Smooth muscle cell (in vitro differentiated cells): ENCODE measurements at regions not wholly inside any gene's neighbourhood (a gene's known extent, or its start where the extent isn't known, plus 50 kb on each side); places are given as distances from the start of the nearest gene placed in this dataset.

Experiments
- DNase-seq: peaks from one replicate; lab custom pipeline; 2025; ENCODE audit not compliant: unreplicated experiment; lab: John Stamatoyannopoulos, UW
- H2AFZ ChIP-seq: fragments of 200-600 bp; sonication (generic); 2 replicates; pipeline ENCODE4 v1.6.0; 2016; ENCODE audit warnings: antibody characterized with exemption, low read depth, mild to moderate bottlenecking
- H3F3A ChIP-seq: fragments of 200-600 bp; sonication (generic); 2 replicates; pipeline ENCODE4 v1.6.0; 2017; ENCODE audit warnings: antibody characterized with exemption, low read depth
- H3K27ac ChIP-seq: fragments of 200-600 bp; sonication (generic); 2 replicates; pipeline ENCODE4 v1.5.1; 2016; ENCODE audit warnings: low read depth, mild to moderate bottlenecking
- H3K27me3 ChIP-seq: fragments of 200-600 bp; sonication (generic); 2 replicates; pipeline ENCODE4 v1.6.1; 2016; ENCODE audit warnings: low read depth, mild to moderate bottlenecking
- H3K36me3 ChIP-seq: fragments of 200-600 bp; sonication (generic); 2 replicates; pipeline ENCODE4 v1.5.1; 2016; ENCODE audit warnings: low read depth
- H3K4me1 ChIP-seq: fragments of 200-600 bp; sonication (generic); 2 replicates; pipeline ENCODE4 v1.5.1; 2016; ENCODE audit warnings: low read depth
- H3K4me2 ChIP-seq: fragments of 200-600 bp; sonication (generic); 2 replicates; pipeline ENCODE4 v1.6.0; 2016; ENCODE audit warnings: mild to moderate bottlenecking
- H3K4me3 ChIP-seq: fragments of 200-600 bp; sonication (generic); 2 replicates; pipeline ENCODE4 v1.5.1; 2016; ENCODE audit warnings: mild to moderate bottlenecking
- H3K79me2 ChIP-seq: fragments of 200-600 bp; sonication (generic); 2 replicates; pipeline ENCODE4 v1.6.0; 2016; ENCODE audit warnings: low read depth, mild to moderate bottlenecking
- H3K9ac ChIP-seq: fragments of 200-600 bp; sonication (generic); 2 replicates; pipeline ENCODE4 v1.6.0; 2016; ENCODE audit warnings: low read depth
- H3K9me3 ChIP-seq: fragments of 200-600 bp; sonication (generic); replicated peaks from 2 replicates; pipeline ENCODE4 v1.5.1; 2016; ENCODE audit warnings: low read depth
- H4K20me1 ChIP-seq: fragments of 200-600 bp; sonication (generic); 2 replicates; pipeline ENCODE4 v1.6.0; 2016; ENCODE audit warnings: low read depth
- WGBS: methylation state at CpG from one replicate; pipeline ENCODE4 v1.1.7; 2016; ENCODE audit warnings: low lambda C conversion rate; 5-methylcytosine and 5-hydroxymethylcytosine counted together
- TF ChIP-seq, protein P1 (sequence below): fragments of 200-600 bp; sonication (generic); IDR thresholded peaks from 2 replicates; pipeline ENCODE4 v1.5.1; 2017; ENCODE audit warnings: borderline replicate concordance, mild to moderate bottlenecking, antibody characterized with exemption; ENCODE audit not compliant: insufficient read depth, poor library complexity, severe bottlenecking

DNA sequence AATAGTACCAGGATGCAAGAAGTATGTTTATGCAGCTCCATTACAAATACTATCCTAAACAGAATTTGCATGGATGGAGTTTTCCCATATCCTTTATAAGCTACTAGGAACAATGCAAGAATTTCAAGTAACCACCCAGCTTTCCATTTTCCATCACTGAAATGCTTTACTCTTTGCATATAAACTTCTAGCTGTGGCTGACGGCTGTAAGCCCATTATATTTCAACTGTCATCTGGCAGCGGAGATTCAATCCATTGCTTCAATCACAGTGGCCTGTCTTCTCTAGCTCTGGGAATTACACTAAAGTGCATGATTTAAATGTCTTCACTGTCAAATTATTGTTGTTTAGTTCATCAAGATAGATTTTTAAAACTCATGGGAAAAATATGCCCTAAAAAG lies 64.2 kb upstream of the PAM start:
- Histone ChIP-seq H3K36me3 (no peaks in the 10 kb centered on the region), H3K4me2 (no peak overlapping the region), H3K27ac (no peak overlapping the region), H3K79me2 (no peaks in the 10 kb centered on the region), H3K4me1 (no peaks in the 10 kb centered on the region), H3K4me3 (no peak overlapping the region), H3K9me3 (no peaks in the 10 kb centered on the region), H3K9ac (no peak overlapping the region), H3K27me3 (no peaks in the 10 kb centered on the region), H2AFZ (no peak overlapping the region), H4K20me1 (no peaks in the 10 kb centered on the region), H3F3A (no peaks in the 10 kb centered on the region)
- whole genome bisulfite sequencing: 91% methylated on average over 2 of the region's 2 CpGs
- DNase-seq: no peak
- TF ChIP-seq, protein P1, sequence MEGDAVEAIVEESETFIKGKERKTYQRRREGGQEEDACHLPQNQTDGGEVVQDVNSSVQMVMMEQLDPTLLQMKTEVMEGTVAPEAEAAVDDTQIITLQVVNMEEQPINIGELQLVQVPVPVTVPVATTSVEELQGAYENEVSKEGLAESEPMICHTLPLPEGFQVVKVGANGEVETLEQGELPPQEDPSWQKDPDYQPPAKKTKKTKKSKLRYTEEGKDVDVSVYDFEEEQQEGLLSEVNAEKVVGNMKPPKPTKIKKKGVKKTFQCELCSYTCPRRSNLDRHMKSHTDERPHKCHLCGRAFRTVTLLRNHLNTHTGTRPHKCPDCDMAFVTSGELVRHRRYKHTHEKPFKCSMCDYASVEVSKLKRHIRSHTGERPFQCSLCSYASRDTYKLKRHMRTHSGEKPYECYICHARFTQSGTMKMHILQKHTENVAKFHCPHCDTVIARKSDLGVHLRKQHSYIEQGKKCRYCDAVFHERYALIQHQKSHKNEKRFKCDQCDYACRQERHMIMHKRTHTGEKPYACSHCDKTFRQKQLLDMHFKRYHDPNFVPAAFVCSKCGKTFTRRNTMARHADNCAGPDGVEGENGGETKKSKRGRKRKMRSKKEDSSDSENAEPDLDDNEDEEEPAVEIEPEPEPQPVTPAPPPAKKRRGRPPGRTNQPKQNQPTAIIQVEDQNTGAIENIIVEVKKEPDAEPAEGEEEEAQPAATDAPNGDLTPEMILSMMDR: no peak

DNA sequence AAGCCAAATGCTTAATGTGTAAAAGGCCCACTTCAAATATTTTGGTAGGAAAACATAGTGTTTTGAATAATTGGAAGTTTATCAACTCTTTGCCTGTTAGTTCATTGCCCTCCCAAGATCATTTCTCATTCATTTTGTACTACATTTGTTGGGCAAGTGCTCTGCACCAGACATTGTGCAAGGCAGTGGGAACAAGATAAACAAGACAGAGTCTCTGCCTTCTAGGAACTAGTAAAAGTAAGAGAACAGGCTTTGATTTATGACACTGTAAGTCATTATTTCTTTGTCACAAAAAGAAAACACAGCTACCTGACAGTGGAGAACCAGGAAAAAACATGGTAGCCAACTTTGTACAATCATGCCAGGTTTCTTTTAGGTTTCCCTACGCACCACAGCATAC lies 63.7 kb upstream of the PAM start:
- Histone ChIP-seq H3F3A (no peaks in the 10 kb centered on the region), H3K4me1 (no peaks in the 10 kb centered on the region), H3K79me2 (no peaks in the 10 kb centered on the region), H3K9ac (no peak overlapping the region), H3K27me3 (no peaks in the 10 kb centered on the region), H3K27ac (no peak overlapping the region), H3K4me3 (no peak overlapping the region), H3K9me3 (no peaks in the 10 kb centered on the region), H2AFZ (no peak overlapping the region), H3K36me3 (no peaks in the 10 kb centered on the region), H4K20me1 (no peaks in the 10 kb centered on the region), H3K4me2 (no peak overlapping the region)
- WGBS: 86% methylated on average over 1 of the region's 1 CpG
- no peak for DNase-seq
- TF ChIP-seq, protein P1: no peak

DNA sequence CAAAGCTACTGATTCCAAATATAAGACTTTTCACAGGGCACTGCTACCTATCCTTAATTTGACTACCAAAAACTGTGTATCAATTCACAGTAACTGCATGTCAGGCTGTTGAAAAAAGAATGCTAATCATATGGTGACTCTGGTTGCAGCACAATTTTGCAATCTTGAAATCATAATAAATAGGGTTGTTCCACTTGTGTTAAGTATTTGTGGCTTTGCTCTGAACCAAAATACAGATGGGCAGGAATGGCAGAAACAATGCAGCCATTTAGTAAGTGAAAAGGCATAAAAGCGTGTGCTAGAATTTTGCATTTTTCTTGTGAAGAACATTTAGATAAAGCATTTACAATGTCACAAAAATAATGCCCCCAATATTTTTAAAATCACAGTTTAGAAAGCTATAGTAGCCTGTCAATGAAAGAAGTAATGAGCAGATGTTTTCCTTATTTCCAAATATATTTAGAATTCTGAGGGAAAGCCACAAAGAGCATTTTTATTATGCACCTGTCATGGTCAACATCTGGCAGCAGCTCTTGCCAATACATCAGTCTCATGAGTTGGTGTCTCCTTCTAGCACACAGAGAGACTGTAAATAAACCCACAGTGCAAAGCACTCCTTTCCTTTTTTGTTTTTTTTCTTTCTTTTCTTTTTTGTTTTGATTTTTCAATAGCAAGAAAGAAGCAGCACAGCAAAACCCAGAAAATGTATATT lies 54.8 kb upstream of the PAM start:
- 87% methylated on average over 1 of the region's 1 CpG for WGBS

More for the DNA sequence above, 54.8 kb upstream of the PAM start:
- Histone ChIP-seq H3F3A (no peaks in the 10 kb centered on the region), H3K9me3 (no peaks in the 10 kb centered on the region), H3K36me3 (no peaks in the 10 kb centered on the region), H3K79me2 (no peaks in the 10 kb centered on the region), H3K9ac (no peak overlapping the region), H3K4me2 (no peak overlapping the region), H2AFZ (no peak overlapping the region), H3K27me3 (no peaks in the 10 kb centered on the region), H3K4me3 (no peak overlapping the region), H3K27ac (no peak overlapping the region), H3K4me1 (no peaks in the 10 kb centered on the region), H4K20me1 (no peaks in the 10 kb centered on the region)
- TF ChIP-seq, protein P1: no peak
- DNase-seq: no peak
